OCI-LY7 (cell line): ENCODE measurements at regions not wholly inside any gene's neighbourhood (a gene's known extent, or its start where the extent isn't known, plus 50 kb on each side); places are given as distances from the start of the nearest gene placed in this dataset.

Experiments used
- EZH2phosphoT487 ChIP-seq: fragments of 200-600 bp; sonication (generic); IDR thresholded peaks from 2 replicates; pipeline ENCODE4 v1.6.1; 2018; ENCODE audit warnings: low read depth, borderline replicate concordance, mild to moderate bottlenecking, mixed run types, antibody characterized with exemption, low read length, moderate library complexity, mixed read lengths
- TF ChIP-seq, protein P1 (sequence below): fragments of 200-600 bp; sonication (generic); conservative IDR thresholded peaks from 2 replicates; pipeline ENCODE4 v1.5.1; 2014; ENCODE audit warnings: mild to moderate bottlenecking, antibody characterized with exemption, low read length, moderate library complexity, mixed read lengths

DNA sequence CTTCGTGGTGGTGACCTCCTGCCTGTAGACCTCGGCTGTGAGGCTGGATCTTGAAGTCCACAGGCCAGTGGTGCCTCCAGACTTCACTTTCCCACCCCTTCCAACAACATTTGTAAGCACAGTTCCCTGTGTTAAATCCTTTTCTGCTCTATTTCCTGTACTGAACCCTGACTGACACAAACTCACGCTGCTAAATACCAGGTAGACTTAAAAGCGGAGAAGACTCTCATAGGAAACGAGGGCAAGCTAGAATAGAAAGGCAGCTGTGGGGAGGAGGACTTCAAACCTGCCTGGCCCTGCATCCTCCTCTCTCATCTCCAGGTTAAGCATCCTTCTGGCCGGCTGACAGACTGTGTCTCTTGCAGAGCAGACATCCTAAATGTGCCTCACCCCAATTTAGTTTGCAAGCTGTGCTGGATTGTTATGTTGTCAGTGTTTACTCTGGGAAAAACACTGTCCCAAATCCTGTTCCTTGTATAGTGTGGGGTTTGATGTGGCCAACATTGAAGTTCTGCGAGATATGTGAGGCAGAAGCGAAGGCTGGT lies 58.5 kb upstream of the LARS2 start:
- TF ChIP-seq, protein P1, sequence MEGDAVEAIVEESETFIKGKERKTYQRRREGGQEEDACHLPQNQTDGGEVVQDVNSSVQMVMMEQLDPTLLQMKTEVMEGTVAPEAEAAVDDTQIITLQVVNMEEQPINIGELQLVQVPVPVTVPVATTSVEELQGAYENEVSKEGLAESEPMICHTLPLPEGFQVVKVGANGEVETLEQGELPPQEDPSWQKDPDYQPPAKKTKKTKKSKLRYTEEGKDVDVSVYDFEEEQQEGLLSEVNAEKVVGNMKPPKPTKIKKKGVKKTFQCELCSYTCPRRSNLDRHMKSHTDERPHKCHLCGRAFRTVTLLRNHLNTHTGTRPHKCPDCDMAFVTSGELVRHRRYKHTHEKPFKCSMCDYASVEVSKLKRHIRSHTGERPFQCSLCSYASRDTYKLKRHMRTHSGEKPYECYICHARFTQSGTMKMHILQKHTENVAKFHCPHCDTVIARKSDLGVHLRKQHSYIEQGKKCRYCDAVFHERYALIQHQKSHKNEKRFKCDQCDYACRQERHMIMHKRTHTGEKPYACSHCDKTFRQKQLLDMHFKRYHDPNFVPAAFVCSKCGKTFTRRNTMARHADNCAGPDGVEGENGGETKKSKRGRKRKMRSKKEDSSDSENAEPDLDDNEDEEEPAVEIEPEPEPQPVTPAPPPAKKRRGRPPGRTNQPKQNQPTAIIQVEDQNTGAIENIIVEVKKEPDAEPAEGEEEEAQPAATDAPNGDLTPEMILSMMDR, result no peak
- TF ChIP-seq EZH2phosphoT487, result no peak
